ENCODE measurements at regions not wholly inside any gene's neighbourhood (a gene's known extent, or its start where the extent isn't known, plus 50 kb on each side); places are given as distances from the start of the nearest gene placed in this dataset.

- DNase-seq = no peak
Observed at GRCh38 chr15:62822228-62822627, 220.3 kb upstream of the TPM1 start.

GRCh38 chr15:62823561-62823960 is 219.0 kb upstream of the TPM1 start:
- DNase-seq = no peak

DNA sequence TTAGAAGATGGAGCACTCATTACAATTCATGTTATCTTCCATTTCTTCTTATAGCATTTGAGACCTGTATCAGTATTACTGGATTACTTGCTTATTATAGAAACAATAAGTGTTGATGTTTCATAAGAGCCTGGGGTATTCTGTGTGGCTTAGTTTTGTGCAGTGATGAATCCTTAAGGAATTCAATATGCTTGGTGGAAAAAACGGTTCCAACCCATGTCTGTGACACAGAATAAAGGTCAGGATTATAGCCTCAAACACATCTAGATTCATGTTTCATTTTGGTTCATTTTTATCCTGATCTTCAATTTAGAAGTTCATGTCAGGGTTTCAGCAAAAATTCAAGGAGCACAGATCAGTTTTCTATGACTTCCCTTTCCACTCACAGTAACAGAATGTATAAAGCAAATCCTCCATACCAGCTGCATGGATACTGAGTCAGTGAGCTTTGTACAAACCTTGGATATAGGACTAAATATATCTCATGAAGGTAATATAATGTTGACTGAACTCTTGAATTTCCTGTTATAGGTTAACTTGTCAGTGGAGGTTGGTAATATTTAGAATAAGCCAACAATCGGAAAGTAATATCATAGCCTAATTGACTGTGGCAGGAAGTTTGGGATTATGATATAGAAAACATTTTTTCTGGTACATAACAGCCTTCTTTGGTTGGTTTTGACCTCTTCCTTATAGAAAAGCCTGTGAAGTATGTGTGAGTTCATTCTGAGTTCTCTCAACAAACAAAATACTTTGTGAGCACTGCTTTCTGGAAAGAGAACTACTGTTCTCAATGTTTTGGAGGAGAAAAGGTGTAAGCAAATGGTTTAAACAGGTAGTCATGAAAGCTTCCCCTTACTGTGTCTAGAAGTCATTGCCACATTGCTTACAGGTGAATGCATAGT is 218.2 kb upstream of the TPM1 start:
- DNase-seq = no peak

DNA sequence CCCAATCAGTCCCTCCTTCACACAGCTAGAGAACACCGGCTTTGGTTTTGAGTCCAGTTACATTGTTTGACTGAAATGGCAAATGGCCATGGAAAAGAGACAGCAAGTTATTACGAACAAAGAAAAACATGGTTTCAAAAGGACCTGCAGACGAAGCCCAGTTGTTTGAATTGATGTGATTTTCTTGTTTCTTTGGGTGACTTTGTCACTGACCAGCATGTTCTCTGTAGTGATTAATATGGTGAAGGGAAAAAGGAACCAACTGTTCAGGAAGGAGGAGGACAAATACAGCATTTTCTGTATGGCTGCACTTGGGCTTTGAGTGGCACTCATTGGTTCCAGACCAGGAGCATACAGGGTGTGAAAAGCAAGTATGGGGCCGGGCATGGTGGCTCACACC is 217.4 kb upstream of the TPM1 start:
- DNase-seq = no peak

- no peak for DNase-seq
Observed at GRCh38 chr15:62826561-62826960, 216.0 kb upstream of the TPM1 start.

- no peak for DNase-seq
Observed at GRCh38 chr15:62828364-62828763, 214.2 kb upstream of the TPM1 start.

DNA sequence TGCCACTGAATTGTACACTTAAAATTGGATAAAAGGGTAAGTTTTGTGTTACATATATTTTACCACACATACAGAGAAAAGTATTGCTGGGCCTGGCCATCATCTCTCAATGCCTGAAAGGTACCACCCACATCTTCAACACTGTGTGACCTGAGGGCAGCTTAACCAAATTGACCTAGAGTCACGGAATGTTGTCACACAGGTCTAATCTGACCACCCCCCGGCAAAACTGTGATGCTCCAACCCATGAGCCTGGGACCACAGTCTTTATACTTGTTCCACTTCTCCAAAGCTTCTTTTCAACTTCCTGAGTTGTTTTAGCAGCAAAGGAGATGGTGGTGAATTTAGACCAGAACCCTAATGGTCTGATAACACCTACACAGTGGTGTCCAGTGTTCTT is 210.3 kb upstream of the TPM1 start:
- no peak for DNase-seq

DNA sequence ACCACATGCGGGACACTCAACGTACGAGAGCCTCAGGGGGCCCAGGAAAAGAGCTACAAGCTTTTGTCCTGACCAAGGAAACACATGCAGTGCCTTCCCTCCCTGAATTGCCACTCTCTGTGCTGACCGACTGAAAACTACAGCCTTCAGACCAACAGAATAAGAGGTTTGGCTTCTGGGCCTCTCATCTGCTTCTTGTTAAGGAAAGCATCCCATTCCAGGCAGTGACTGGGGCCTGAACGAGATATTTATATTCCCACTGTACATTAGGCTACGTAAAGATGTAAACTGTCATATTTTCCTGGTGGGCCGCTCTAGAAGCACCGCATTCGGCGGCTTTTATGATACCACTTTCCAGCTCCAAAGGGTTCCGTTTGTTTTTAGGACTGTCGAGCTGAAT is 208.9 kb upstream of the TPM1 start:
- DNase-seq = no peak

DNA sequence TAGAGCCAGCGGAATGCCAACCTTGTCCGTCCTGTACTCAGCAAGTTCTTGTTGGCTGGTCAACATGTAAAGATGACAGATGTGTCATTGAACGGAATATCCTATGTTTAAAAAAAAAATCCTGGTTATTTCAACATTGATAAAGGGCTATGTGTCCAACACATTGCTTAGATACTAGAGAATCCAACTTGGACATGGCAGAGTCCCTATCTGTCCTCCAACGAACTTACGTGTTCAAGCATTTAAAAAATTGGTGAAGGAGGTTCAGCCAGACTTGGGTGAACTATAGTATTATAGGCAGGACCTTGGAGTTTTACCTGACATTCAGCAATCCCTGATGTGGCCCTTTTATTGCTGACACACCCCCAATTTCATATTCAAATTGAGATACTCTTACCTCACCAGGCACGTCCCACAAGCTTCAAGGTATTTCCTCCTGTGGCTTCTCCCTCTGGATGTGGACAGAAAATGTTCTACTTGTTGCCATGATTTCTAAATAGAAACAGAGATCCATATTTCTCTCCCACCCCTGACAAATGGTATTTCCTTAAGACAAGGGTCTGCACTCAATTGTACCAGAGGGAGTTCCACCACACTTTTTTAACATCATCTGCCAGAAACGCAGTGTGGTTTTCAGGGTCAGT is 207.7 kb upstream of the TPM1 start:
- no peak for DNase-seq

DNA sequence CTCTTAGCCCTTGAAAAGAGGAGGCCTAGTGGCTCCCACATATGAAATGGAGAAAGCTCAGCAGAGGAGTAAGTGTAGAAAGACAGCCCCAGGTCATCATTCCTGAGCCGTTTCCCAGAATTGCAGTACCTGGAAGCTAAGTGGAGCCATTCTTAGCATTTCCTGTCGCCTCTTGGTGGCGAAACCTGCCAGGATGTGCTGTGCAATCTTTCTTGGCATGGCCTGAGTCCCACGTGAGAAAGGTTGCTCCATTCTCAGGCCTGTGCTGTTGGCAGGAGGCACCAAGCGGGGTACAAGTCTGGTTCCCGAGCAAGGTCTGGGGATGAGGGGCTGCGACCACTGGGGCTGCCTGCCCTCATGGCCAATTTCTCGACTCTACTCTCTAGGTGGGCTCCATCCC is 207.2 kb upstream of the TPM1 start:
- DNase-seq = no peak

GRCh38 chr15:62835762-62836161 is 206.8 kb upstream of the TPM1 start:
- DNase-seq = no peak

- no peak for DNase-seq
Observed at GRCh38 chr15:62840526-62841268, 201.8 kb upstream of the TPM1 start.

GRCh38 chr15:62841269-62841628 is 201.3 kb upstream of the TPM1 start:
- no peak for DNase-seq

- no peak for DNase-seq
Observed at GRCh38 chr15:62841891-62842559, 200.5 kb upstream of the TPM1 start.

DNA sequence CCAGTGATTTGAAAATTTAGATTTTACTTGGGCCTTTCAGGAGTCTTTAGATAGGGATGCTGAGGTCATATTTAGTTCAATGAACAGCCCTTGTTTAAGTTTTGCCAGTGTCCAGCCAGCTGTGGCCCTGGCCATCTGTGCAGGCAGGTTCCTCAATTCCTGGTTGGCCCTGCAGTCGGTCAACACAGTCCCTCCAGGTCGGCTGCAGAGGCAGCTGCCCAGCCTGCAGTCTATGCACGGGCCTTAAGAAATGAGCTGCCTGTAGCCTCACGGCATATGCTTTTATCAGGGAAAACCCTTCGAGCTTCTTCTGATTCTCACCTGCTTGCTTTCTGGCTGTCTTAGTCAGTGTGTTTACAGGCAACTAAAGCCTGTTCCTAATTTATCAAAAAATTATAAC is 199.2 kb upstream of the TPM1 start:
- DNase-seq = no peak

- DNase-seq = no peak
Observed at GRCh38 chr15:62844564-62845240, 197.8 kb upstream of the TPM1 start.

- DNase-seq = no peak
Observed at GRCh38 chr15:62845241-62846126, 197.1 kb upstream of the TPM1 start.

DNA sequence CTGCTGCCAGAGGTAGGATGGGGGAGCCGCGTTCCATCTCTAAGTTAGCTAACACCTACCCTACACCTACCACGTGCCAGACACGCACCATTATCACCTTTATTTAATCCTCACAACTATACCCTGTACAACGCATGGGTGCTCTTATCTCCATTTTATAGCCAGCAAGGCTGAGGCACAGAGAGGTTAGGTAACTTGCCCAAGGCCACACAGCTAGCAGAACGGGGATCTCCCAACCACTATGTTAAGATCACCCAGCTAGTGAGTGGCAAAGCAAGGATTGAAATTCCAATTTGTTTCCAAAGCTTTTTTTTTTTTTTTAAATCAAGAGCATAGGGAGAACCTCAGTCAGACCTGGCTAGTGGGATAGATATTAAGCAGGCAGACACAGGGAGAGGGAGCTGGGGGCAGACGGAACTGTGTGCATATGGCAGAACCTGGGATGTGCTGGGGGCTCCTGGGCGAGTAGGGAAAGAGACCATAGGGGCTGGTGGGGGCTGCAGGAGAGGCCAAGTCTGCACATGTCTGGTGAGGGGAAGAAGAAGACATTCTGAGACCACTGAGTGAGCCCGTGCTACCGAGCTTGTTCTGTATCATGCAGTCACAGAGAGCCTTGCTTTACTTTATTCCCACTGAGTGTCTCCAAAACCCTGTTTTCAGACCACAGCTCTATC is 196.3 kb upstream of the TPM1 start:
- DNase-seq = no peak

DNA sequence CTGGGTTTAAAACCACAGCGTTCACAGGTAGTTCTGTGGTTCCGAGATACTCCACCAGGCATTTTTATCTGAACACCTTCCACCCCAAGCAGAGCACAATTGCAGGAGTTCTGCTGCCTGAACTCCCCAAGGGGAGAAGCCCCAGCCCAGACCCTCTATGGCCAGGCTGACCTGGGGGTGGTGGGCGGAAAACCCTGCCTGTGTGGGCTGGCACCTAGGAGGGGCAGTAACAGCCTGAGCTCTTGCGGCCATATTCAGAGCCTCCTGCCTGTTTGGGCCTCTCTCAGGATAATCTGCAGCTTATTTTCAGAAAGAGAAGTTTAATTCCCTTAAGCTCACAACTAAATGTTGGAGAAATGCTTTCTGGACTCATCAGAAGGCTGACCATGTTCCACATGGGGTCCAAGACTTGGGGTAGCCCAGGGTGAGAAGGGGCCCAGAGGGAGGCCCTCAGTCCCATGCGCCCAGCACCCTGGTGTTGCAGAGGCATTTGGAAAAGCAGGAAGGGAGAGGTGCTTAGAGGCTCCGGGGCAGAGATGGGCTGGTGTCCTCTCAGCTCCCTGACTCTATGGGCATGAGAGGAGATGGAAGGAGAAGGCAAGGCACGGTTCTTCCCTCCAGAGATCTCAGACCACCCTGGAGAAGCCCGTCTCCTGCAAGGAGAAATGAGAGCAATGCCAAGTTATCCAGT is 195.6 kb upstream of the TPM1 start:
- no peak for DNase-seq

DNA sequence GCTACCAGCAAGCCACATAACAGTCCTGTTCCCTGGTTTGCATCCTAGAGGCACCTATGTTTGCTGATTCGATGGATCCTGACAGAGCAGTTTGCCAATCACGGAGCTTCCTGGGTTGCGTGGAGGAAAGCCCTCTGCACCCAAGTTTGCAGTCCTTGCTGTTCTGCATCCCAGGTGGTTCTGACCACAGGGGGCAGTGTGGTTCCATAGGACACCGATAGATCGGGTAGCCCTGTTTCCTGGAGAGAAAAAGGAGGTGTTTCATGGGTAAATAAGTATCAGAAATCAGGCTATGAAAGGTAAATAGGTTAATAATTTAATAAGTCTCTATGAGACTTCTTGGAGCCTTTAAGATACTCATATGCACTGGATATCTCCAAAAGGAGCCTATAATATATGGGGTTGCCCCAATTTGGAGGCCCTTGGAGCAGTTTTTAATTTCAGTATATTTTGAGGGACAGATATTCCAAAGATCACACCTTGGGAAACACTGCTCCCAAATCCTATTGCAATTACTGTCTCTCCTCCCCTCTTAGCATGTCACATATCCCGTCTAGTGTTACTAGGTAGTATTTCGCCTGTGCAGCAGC is 194.6 kb upstream of the TPM1 start:
- DNase-seq = peak; percentile 44 to 60

Measured in stimulated activated CD4-positive, alpha-beta T cell treated with anti-CD3 and anti-CD28 coated beads, Interleukin-2, amount 100 ng/mL, for 48 hours (primary cell).